Islet of Langerhans (tissue), 1 donor: ENCODE measurements at regions not wholly inside any gene's neighbourhood (a gene's known extent, or its start where the extent isn't known, plus 50 kb on each side); places are given as distances from the start of the nearest gene placed in this dataset.
"Not testable (repeated sequence)": the region's sequence is repeated elsewhere in the genome, so short reads cannot be mapped to it uniquely, and the experiment has no call there.

Experiments used
- FAIRE-seq: peaks from one replicate; lab custom pipeline; 2011; peaks lifted over from hg19 to GRCh38; lab: Jason Lieb, UNC

DNA sequence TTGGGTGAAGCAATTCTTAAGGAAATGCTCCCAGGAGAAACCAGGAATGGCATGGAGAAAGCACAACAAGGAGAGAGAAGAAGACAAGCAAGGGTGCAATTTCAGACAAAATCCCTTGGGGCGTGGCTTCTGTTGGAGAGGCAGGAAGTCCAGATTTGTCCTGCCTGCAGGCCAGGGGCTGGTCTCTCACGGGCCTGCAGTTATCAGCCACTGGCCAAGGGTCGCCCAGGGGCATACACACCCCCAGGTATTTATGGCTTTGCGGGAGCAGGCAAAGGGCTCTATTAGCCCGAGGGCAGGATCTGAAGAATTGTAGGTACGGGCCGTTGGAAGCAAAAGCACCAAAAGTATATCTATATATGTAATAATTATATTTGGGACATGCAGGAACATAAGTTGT, 87.7 kb downstream of the IYD start:
- no peak for FAIRE-seq

DNA sequence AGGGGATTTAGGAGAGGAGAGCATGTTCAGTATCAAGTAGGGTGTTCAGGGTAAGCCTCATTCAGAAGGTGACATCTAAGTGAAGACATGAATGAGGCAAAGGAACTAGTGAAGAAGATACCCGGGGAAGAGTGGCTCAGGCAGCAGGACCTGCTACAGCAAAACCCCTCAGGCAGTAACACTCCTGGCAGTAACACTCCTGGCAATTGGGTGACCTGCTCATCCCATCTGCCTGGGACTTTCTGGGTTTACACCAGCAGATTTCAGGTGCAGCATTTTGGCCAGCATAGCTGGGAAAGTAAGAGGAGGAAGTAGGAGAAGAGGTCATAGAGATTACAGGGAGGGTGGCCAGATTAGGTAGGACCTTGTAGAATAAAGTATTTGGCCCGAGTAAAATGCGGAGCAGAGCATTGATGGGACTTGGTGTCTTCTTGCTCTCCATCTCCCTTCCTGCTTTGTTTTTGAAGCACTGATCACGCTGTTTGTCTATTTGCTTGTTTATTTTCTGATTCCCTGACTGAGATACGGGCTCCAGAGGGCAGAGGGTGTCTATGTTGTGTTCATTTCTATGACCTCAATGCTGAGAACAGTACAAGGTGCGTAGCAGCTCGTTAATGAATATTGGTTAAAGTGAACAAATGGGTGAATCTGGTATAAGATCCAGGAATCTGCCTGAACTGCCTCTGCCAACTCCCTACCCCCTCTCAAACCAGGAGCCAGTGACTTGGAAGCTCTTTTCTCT, 88.3 kb downstream of the IYD start:
- no peak for FAIRE-seq

DNA sequence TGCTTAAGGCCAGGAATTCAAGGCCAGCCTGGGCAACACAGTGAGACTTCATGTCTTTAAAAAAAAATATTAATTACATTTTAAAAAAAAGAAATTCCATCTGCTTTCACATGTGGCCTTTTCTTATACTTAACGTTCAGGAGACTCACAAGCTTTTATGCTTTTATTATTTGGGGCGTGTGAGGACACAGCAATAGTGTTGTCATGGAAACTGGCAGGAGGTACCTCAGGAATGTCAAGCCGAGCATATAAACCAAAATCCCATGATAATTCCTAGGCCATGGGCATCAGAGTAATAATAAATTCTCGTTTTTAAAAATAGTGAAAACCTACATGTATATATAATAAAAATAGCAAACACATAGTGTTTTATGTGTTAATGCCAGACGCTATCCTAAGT, 89.8 kb downstream of the IYD start:
- FAIRE-seq, result no peak

DNA sequence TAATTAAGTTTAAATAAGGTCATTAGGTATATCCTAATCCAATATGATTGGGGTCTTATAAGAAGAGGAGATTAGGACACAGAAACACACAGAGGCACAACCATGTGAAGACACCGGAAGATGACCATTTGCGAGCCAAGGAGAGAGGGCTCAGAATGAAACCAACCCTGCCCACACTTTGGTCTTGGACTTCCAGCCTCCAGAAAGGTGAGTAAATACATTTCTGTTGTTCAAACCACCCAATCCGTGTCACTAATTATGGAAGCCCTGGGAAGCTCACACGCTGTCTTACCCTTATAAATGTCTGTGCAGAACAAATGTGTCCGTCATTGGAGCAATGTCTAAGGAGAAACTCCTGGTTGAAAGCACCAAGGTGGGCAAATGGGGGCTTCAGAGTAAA, 95.0 kb downstream of the IYD start:
- no peak for FAIRE-seq

DNA sequence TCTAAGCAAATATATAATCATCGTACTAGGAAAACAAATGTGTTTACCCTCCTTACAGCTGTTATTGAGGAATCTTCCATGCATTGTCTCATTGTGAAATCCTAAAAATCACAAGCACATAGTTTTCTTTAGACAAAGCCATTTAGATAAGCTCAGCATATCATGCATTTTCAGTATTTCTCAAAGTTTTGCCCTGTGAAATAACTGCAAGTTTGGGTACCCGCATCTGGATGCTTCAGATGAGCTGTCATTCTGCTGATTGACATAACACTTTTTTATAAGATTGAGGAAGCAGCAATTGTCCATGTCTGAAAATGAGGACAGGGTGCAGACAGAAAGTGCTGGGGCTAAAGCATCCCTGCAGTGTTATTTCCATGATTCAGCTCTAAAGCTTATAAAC, 96.2 kb downstream of the IYD start:
- FAIRE-seq, result no peak

DNA sequence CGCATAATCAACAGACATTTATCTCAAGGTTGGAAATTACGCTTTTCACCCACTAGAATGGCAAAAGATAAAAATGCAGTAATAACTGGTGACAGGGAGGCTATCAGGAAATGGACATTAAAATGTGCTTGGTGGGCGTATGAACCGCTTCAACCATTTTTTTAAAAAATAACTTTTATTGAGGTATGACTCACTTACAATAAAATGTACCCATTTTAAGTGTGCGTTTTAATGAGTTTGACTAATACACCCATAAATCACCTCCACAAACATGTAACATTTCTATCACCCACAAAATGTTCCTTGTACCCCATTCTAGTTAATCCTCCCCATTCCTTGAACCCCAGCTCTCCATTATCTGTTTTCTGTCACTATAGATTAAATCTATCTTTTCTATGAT, 96.8 kb downstream of the IYD start:
- no peak for FAIRE-seq

DNA sequence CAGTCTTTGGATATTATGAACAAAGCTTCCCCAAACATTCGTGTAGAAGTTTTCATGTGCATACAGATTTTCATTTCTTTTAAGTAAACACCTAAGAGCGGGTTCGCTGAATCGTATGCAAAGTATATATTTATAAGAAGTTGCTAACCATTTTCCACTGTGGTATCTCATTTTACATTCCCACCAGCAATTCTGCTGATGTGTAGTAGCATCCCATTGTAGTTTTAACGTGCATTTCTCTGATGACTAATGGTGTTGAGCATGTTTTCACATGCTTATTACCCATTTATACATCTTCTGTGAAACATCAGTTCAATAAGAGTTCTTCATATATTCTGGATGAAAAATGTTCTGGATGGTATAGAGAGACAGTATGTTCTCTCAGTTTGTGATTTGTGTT, 97.4 kb downstream of the IYD start:
- no peak for FAIRE-seq

DNA sequence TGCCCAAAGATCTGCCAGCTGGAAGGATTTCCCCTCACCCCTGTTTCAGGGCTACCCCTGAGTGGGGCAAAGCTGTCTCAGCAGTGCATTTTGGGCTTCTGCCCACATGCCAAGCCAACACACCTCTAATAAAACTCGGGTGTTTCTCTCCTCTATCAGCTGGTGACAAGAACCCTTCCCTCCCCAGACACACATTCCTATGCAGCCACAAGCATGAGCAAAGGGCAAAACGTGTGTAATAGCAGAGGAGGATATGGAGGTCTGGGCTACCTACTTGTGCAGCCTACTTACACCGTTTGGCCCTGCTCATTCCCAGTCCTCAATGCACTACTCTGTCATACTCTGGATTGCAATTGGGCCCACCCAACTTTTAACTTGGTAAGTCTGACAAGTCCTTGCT, 101.3 kb downstream of the IYD start:
- no peak for FAIRE-seq

DNA sequence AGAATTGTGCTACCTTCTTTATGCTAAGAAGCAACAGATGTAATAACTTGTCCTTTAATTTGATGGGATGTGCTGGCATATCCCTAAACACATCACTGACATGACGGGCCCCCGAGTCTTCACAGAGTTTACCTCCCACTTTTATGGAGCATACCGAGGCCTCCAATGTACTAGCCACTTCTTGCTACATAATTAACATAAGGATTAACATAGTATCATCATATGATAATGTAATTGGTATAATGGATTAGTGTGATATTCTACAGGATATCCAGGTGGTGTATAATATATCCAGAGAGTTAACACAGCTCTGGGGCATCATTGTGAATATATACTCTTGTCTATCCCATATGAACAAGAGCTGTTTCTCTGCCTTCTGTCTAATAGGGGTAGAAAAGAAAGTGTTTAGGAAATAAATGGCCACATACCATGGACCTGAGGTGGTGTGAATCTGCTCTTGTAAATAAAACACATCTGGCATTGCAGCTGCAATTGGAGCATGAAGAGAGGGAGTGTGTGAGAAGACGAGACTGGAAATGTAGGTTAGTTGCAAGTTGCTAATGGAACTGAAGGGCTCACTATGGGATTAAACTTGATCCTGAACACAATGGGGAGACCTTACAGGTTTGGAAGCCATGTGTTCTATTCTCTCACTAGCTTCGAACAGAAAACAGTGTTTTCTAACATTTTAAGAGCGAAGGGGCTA, 102.3 kb downstream of the IYD start:
- no peak for FAIRE-seq

DNA sequence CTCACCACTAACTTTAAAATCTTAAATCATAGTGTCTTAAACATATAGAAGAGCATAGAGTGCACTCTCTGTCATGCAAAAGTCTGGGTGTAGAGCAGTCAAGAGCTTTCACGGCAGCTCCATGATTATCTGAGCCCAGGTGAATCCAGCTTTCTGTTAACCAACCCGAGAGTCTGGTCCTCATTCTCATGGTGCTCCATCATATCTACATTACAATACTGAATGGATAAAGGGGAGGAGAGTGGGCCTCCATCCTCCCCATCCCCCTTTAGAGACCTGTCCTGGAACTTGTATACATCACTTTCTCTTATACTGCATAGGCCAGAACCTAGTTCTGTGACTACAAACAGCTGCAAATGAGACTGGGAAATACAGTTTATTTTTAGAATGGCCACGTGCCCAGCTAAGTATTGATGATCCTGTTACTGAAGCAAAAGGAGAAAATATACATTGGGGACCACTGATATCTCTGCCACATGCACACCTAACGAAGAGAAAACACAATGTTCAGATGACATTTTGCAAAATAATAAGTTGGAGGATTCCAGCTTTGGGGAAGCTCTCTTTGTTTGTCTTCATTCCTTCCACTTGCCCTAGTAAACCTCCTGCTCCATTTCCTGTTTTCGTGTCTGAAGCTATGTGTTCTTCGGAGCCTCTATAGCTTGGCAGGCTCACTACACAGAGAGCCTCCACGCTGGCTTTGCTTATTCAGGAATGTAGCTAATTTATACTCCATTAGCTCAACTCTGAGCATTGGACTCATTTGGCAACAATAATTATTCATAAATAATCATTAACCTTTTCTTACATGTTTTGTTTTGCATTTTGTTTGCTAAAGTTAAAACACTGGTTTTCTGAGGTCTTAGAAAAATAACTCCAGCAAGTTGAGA, 110.1 kb downstream of the IYD start:
- FAIRE-seq, result no peak

DNA sequence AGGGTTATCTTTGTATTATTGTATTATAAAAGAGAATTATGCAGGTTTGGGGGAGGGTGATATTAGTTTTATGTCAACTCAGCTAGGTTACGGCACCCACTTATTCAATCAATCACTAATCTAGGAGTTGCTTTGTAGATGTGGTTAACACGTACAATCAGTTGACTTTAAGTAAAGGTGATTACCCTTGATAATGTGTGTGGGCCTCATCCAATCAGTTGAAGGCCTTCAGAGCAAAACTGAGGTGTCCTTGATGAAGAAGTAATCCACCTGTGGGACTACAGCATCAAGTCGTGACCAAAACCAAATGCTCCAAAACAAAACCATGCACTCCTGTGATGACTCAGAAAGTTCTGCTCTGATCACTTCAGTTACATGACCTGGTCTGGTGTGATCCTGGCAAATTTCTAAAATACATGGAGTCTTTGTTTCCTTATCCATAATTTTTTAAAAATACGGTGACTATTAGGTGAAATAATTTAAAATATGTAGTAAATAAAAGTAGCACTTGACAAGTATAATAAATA, 114.1 kb downstream of the IYD start:
- FAIRE-seq, result no peak

DNA sequence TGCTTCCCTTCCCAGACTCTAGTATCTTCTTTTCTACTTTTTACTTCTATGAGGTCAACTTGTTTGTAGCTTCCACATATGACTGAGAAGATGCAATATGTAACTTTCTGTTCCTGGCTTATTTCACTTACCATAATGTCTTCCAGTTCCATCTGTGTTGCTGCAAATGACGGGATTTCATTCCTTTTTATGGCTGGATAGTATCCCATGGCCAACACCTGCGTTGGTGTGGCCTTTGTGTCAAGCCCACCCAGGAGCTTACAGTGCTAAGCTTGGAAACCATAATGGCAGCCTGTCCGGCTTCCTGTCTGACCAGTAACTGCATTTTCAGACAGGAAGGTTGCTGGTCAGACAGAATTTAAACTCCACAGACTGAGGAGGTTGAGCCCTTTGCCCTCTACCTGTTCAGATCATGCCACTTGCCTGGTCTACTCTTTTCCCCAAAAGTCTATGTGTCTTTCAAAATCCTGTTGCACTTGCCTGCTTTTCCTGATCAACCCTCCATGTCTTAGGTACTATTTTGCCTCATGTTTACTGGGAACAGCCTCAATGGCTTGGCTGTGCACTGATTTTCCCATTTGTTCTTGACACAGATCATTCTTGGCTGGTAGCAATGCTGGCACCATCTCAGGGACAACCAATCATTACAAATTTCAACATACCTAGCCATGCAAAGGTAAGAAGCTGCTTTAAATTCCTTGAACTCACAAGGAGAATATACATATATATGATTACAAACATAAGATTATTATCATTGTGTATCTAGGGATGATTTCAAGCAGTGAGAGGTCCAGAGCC, 114.3 kb upstream of the PLEKHG1 start:
- no peak for FAIRE-seq

DNA sequence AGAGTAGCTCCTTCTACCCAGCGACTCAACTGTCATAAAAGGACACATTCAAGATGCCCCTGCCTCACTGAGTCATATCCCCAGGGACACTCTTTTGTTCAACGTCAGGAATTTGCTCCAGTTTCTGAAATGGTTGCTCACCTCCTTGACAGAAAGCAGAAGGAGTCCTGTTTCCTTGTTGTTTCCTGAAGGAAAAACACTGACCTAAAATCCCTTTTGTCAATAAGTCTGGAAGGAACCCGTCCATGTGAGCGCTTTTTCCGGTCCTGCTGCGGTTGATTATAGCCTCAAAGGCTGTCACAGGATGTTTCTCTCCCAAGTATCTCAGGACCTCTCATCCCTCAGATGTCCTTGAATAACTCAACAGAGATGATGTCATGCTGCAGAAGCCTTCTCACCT, 113.6 kb upstream of the PLEKHG1 start:
- no peak for FAIRE-seq

DNA sequence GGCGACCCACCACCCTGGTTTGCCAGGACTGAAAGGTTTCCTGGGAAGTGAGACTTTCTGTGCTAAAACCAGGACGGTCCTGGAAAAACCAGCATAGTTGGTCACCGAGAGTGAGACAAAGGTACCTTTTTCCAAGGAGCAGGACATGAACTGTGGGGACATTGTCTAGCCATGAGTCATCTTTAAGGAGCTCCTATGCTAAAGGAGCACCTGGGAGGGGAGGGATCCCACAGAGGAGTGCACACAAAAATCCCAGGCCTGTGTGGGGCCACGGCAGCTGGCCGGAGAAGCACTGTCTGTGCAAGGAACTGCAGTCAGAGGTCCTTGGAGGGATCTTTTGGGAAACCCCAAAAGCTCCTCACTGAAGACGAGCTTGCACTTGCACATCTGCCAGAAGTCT, 109.1 kb upstream of the PLEKHG1 start:
- FAIRE-seq, result no peak

DNA sequence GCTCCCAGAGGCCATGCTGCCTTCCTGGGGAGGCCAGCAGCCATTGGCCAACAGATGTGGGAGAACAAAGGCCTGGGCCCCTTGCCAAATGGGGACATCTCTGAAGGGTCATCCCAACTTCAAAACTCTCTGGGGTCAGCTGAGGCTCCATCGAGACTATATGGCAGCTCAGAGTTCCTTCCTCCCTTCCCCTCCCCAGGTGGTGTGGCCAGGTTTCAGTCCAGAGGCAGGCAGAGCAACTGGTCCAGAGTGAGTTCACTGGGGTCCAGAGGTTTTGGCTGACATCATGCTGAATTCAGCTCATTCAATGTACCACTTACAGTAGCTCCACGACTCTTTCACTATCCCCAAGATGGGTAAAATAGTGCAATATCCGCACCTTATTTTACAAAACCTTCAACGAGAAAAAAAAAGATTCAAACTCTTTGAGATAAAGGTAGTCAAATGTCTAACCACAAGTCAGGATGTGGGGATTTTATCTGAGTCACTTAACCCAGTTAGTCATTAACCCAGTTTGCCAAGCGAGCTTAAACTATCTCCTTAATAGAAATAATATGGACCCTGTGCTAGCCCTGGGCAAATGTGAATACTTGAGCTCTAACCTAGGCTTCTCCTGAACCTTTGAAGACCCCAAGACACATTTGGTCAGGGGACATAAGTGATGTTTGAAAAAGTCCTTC, 108.4 kb upstream of the PLEKHG1 start:
- no peak for FAIRE-seq

DNA sequence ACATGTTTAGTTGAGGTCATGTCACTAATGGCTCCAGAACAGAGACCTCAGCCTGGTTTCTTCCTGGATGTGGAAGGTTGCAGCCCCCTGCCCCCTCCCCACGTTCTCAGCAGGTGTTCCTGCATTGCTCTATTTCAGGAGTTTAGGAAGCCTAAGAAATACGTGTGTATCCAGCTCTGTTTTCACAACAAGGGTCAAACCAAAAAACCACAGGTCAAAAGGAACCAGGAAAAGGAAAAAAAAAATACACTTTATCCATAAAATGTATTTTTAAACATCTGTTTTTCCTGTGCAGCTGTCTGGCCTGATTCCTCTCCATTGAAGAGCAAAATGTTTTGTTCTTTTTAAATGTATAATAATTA, 107.9 kb upstream of the PLEKHG1 start:
- FAIRE-seq, result no peak

DNA sequence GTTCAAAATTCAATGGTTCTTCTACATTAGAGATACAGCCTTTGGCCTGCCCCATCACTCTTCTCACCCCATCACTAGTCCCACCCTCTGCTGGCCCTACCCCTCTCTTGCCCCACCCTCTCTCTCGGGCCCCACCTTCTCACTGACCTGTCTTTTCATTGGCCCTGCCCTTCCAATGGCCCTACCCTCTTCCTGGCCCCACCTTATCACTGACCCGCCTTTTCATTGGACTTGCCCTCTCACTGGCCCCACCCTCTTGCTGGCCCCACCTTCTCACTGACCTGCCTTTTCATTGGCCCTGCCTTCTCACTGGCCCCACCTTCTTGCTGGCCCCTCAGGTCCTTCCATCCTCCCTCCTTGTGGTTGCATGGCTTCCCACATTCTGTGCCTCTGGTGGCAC, 107.2 kb upstream of the PLEKHG1 start:
- no peak for FAIRE-seq

DNA sequence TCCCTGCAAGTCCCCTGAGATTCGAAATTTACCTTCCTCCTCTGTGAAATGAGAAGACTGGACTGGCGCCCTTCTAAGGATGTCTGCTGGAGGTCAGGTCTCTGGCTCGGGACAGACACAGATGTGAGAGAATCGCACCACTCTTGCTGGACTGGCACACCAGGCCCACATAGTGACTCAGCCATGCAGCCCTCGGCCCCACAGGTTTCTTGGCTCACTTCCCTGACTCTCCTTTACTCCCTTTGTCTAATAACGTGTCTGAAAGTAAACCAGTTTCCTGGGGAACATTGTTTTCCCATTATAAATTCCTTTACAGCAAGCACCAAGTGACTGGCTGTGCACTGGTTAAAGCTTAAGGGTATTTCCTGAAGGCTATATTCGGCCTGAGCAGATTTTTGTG, 106.7 kb upstream of the PLEKHG1 start:
- FAIRE-seq, result no peak

DNA sequence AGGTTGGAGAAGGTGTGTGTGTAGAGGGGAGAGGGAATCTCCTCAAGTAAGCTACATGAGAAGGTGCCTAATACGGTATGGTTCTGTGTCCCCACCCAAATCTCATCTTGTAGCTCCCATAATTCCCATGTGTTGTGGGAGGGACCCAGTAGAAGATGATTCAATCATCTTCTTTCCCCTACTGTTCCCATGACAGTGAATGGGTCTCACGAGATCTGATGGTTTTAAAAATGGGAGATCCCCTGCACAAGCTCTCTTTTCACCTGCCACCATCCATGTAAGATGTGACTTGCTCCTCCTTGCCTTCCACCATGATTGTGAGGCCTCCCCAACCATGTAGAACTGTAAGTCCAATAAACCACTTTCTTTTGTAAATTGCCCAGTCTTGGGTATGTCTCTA, 106.1 kb upstream of the PLEKHG1 start:
- FAIRE-seq, result not testable (repeated sequence)

DNA sequence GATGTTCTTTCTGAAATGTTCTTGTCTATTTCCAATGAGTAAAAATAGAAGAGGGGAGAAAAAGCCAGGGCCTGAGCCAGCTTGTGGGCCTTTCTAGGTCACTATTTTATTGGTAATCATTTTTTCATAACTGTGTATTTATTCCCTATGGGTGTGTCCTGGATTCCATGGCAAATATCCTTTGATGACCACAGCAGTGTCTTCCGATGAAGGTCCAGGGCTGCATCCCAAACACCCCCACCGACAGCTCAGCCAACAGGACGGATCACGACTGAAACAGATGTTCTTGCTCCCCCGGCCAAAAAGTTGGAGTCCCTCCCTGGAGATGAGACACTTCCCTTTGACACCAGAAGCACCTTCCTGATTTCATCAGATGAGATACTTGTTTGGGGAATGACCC, 105.4 kb upstream of the PLEKHG1 start:
- FAIRE-seq, result no peak

DNA sequence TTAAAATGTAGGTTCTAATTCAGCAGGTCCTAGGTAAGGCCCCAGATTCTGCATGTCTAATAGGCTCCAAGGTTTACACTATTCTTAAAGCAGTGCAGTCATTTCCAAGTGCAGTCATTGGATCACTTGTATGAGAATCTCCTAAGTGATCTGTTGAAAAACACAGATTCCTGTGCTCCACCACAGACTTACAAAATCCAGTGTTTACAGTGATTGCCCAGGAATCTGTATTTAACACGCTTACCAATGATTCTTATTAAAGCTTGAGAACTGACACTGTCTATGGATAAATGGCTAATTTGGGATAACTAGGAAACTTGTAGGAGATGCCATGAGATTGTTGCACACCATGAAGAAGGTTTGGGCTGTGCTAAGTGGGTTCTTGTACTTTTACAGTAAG, 104.6 kb upstream of the PLEKHG1 start:
- FAIRE-seq, result no peak

DNA sequence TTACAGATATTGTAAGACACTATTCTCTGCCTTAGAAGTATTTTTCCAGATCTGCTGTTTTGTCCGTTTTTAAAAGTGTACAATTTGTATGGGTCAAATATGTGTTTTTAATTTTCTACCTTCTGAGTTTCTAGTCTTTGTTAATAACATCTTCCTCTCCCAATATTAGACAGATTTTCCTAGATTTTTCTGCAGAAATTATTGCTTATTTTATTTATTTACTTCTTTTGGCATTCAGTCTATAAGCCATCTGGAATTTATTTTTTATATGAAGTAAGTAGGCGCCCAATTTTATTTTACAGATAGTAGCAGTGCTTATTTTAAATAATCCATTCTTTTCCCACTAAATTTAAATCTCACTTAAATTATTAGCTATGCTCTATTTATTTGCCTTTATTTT, 103.1 kb upstream of the PLEKHG1 start:
- FAIRE-seq, result no peak
